Transverse colon (tissue), 4 donors: ENCODE measurements at regions not wholly inside any gene's neighbourhood (a gene's known extent, or its start where the extent isn't known, plus 50 kb on each side); places are given as distances from the start of the nearest gene placed in this dataset.

Source experiments
- DNase-seq: peaks from one replicate; pipeline ENCODE4 v3.0.0-alpha.2; 2019
- H3K27ac ChIP-seq, 4 donors: fragments of 200-600 bp; sonication (generic); 2 replicates each; pipeline ENCODE4 v1.5.1; 2016 to 2018; ENCODE audit warnings: inconsistent platforms in 4 of 4
- H3K27me3 ChIP-seq: fragments of 200-600 bp; sonication (generic); 2 replicates; pipeline ENCODE4 v1.5.1; 2017; ENCODE audit warnings: inconsistent platforms
- H3K36me3 ChIP-seq, 4 donors: fragments of 200-600 bp; sonication (generic); 2 replicates each; pipeline ENCODE4 v1.5.1; 2017 to 2019; ENCODE audit warnings: inconsistent platforms in 4 of 4
- H3K4me1 ChIP-seq, 4 donors: fragments of 200-600 bp; sonication (generic); 2 replicates each; pipeline ENCODE4 v1.5.1; 2017 to 2020; ENCODE audit warnings: inconsistent platforms in 4 of 4
- H3K4me3 ChIP-seq, 4 donors: fragments of 200-600 bp; sonication (generic); 1 replicate in 1 of 4; 2 replicates in 3 of 4; pipeline versions ENCODE4 v1.5.1 to v1.6.1; 2017 to 2019; ENCODE audit warnings: inconsistent platforms in 4 of 4
- H3K9me3 ChIP-seq, 2 donors: fragments of 200-600 bp; sonication (generic); 2 replicates each; pipeline ENCODE4 v1.5.1; 2017 to 2019; ENCODE audit warnings: inconsistent platforms in 2 of 2
- CTCF ChIP-seq, 5 experiments: fragments of 200-600 bp in 3 of 5; fragments of 450-650 bp in 2 of 5; sonication (generic) in 3 of 5; IDR thresholded peaks; 1 replicate in 2 of 5; 2 replicates in 3 of 5; pipeline ENCODE4 v1.5.1; 2016 to 2017; ENCODE audit warnings: antibody characterized with exemption in 5 of 5, inconsistent platforms in 3 of 5, mild to moderate bottlenecking in 2 of 5, moderate library complexity in 1 of 5
- EP300 ChIP-seq: sonication (generic); formaldehyde crosslinking; IDR thresholded peaks from one replicate; pipeline ENCODE4 v1.6.1; 2017; ENCODE audit warnings: antibody characterized with exemption, low read depth
- POLR2A ChIP-seq: fragments of 450-650 bp; IDR thresholded peaks from one replicate; pipeline ENCODE4 v1.6.1; 2016; ENCODE audit warnings: antibody characterized with exemption, mild to moderate bottlenecking, moderate library complexity
- POLR2AphosphoS5 ChIP-seq, 3 donors: sonication (generic); formaldehyde crosslinking; IDR thresholded peaks; one replicate each; pipeline ENCODE4 v1.6.1; 2016; ENCODE audit warnings: antibody characterized with exemption in 3 of 3
- WGBS, 2 donors: methylation state at CpG; one replicate each; pipeline ENCODE4 v1.1.5; 2018; ENCODE audit warnings: low coverage in 1 of 2; 5-methylcytosine and 5-hydroxymethylcytosine counted together
- in situ Hi-C, 4 donors: fragments of 200-750 bp; cut with MboI; loops; one replicate each; pipeline versions ENCODE4 v1.15.0 to v1.15.1; 2017; ENCODE audit warnings: low sequenced_read_pairs in 3 of 4, low pct_ligation_motif_present in 1 of 4, low pct_unique_long_range_greater_than_20kb in 1 of 4
- intact Hi-C: fragments of 100-400 bp; cut with DNase I; formaldehyde crosslinking; loops from one replicate; pipeline ENCODE4 v1.15.1; 2023; ENCODE audit warnings: low total_unique reads

GRCh38 chr2:238968616-238969384 is 120.9 kb downstream of the TWIST2 start:
- Histone ChIP-seq H3K27ac (no peak overlapping the region), H3K36me3 (no peaks in the 10 kb centered on the region), H3K4me1 (peaks cover 0 to 8% (median 0%) of the 10 kb centered on the region in 4 donors), H3K4me3 (no peak overlapping the region), H3K27me3 (no peaks in the 10 kb centered on the region), H3K9me3 (no peaks in the 10 kb centered on the region)
- intact Hi-C loops (no loop called here), in situ Hi-C loops (no loop called here)
- DNase-seq: no peak
- 57 to 80% methylated on average over 1 to 18 of the region's 18 CpGs for WGBS, 2 donors
- TF ChIP-seq EP300: no peak
- no peak for TF ChIP-seq CTCF (IDR thresholded peaks at IDR 0.05)
- no peak for TF ChIP-seq POLR2A
- TF ChIP-seq POLR2AphosphoS5 (IDR thresholded peaks at IDR 0.05): no peak

- H3K9me3 ChIP-seq: no peaks in the 10 kb centered on the region
- H3K27ac ChIP-seq: no peak overlapping the region
- intact Hi-C loops (loop anchor here (10.0 kb wide), 1 partner anchor 125 kb away; the partner anchor contains the start of gene TWIST2), in situ Hi-C loops (no loop called here)
- H3K4me3 ChIP-seq: no peak overlapping the region
- no peak for DNase-seq
- H3K27me3 ChIP-seq: no peaks in the 10 kb centered on the region
- peaks cover 0 to 8% (median 3%) of the 10 kb centered on the region in 4 donors for H3K4me1 ChIP-seq
- TF ChIP-seq CTCF (IDR thresholded peaks at IDR 0.05): no peak
- no peaks in the 10 kb centered on the region for H3K36me3 ChIP-seq
- WGBS, 2 donors: 79% methylated on average over 4 of the region's 4 CpGs; no CpG with 5 or more reads in 1 of the 2 donors
These were observed 122.0 kb downstream of the TWIST2 start for GRCh38 chr2:238969857-238970256.

- Histone ChIP-seq H3K9me3 (no peaks in the 10 kb centered on the region), H3K36me3 (no peaks in the 10 kb centered on the region), H3K27ac (no peak overlapping the region), H3K27me3 (no peaks in the 10 kb centered on the region), H3K4me1 (peaks cover 0 to 8% (median 3%) of the 10 kb centered on the region in 4 donors), H3K4me3 (no peak overlapping the region)
- 42 to 62% methylated on average over 2 to 7 of the region's 9 CpGs for WGBS, 2 donors
- intact Hi-C loops: loop anchor here (10.0 kb wide), 1 partner anchor 126 kb away; the partner anchor contains the start of gene TWIST2
- DNase-seq: peak; percentile 51
- in situ Hi-C loops: no loop called here
- TF ChIP-seq EP300 (no peak), POLR2A (no peak), CTCF (IDR thresholded peaks at IDR 0.05) (peak; percentile 85 to 99 (median 98)), POLR2AphosphoS5 (IDR thresholded peaks at IDR 0.05) (no peak)
These were observed 122.7 kb downstream of the TWIST2 start for GRCh38 chr2:238970553-238971081.

GRCh38 chr2:238971318-238972145 is 123.6 kb downstream of the TWIST2 start:
- WGBS, 2 donors: 65% methylated on average over 6 of the region's 9 CpGs; no CpG with 5 or more reads in 1 of the 2 donors
- no peak overlapping the region for H3K27ac ChIP-seq
- intact Hi-C loops: loop anchor here (10.0 kb wide), 1 partner anchor 127 kb away; the partner anchor contains the start of gene TWIST2
- H3K27me3 ChIP-seq: no peaks in the 10 kb centered on the region
- TF ChIP-seq EP300 (no peak), CTCF (IDR thresholded peaks at IDR 0.05) (no peak), POLR2AphosphoS5 (IDR thresholded peaks at IDR 0.05) (no peak), POLR2A (no peak)
- H3K9me3 ChIP-seq: no peaks in the 10 kb centered on the region
- peaks cover 0 to 8% (median 3%) of the 10 kb centered on the region in 4 donors for H3K4me1 ChIP-seq
- in situ Hi-C loops: no loop called here
- H3K36me3 ChIP-seq: no peaks in the 10 kb centered on the region
- DNase-seq: no peak
- no peak overlapping the region for H3K4me3 ChIP-seq
